ENCODE measurements at regions not wholly inside any gene's neighbourhood (a gene's known extent, or its start where the extent isn't known, plus 50 kb on each side); places are given as distances from the start of the nearest gene placed in this dataset.
"Not testable (repeated sequence)": the region's sequence is repeated elsewhere in the genome, so short reads cannot be mapped to it uniquely, and the experiment has no call there.

GRCh38 chr21:25531538-25532250, 75.6 kb downstream of the MRPL39 start:
- 92 to 93% methylated on average over 12 of the region's 12 CpGs for WGBS, 2 donors
- intact Hi-C loops (cut with DNase I; ENCODE audit: low total_unique reads); DNase-seq (ENCODE audit: low spot score in 2 of 2): not testable (repeated sequence)

DNA sequence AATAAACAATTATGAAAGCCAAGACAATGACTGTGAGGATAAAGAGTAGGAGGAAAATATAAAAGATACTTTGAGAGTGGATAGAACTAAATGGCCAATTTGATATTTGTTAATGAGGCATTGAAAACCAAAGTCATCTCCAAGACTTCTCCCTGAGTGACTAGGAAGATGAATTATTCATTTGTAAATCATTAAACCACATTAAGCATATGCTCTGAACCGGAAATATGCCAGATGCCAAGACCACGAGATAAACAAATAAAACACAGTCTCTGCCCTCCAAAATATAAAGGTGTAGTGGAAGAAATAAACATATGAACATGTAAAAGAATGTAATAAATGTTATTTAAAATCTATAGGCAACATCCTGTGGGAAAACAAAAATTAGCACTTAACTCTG, 78.8 kb downstream of the MRPL39 start:
- no peak overlapping the region for H3K4me3 ChIP-seq (ENCODE audit: low read depth, poor library complexity, severe bottlenecking)
- WGBS, 2 donors, result 44 to 61% methylated on average over 2 of the region's 2 CpGs
- intact Hi-C loops (cut with DNase I; ENCODE audit: low total_unique reads), result no loop called here
- no peak for DNase-seq (ENCODE audit: low spot score in 2 of 2)
- no peak for TF ChIP-seq CTCF (IDR thresholded peaks at IDR 0.05)
- no peak for TF ChIP-seq POLR2A (IDR thresholded peaks at IDR 0.05)

More at GRCh38 chr21:25531538-25532250, 75.6 kb downstream of the MRPL39 start:
- H3K4me3 ChIP-seq (ENCODE audit: low read depth, poor library complexity, severe bottlenecking), result not testable (repeated sequence)

GRCh38 chr21:25518491-25518911, 88.8 kb downstream of the MRPL39 start:
- 79 to 82% methylated on average over 3 of the region's 3 CpGs for WGBS, 2 donors
- intact Hi-C loops (cut with DNase I; ENCODE audit: low total_unique reads), result no loop called here
- no peak for DNase-seq (ENCODE audit: low spot score in 2 of 2)
- H3K4me3 ChIP-seq (ENCODE audit: low read depth, poor library complexity, severe bottlenecking), result no peak overlapping the region
- TF ChIP-seq CTCF (IDR thresholded peaks at IDR 0.05) (no peak), POLR2A (IDR thresholded peaks at IDR 0.05) (no peak)

GRCh38 chr21:25515484-25516405, 91.5 kb downstream of the MRPL39 start:
- no peak for TF ChIP-seq POLR2A (IDR thresholded peaks at IDR 0.05)
- TF ChIP-seq CTCF (IDR thresholded peaks at IDR 0.05), result no peak
- intact Hi-C loops (cut with DNase I; ENCODE audit: low total_unique reads), result no loop called here
- DNase-seq (ENCODE audit: low spot score in 2 of 2), result no peak
- WGBS, 2 donors, result 86 to 91% methylated on average over 3 of the region's 3 CpGs
- H3K4me3 ChIP-seq (ENCODE audit: low read depth, poor library complexity, severe bottlenecking), result no peak overlapping the region

DNA sequence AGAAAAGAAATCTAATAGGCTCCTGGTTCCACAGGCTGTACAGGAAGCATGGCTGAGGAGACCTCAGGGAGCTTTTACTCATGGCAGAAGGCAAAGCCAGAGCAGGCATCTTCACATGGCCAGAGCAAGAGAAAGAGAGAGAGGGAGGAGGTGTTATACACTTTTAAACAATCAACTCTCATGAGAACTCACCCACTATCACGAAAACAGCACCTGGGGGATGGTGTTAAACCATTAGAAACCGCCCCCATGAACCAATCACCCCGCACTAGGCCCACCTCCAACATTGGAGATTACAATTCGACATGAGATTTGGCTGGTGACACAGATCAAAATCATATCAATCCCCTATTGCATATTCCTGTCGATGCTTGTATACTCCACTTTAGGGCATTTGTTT, 93.5 kb downstream of the MRPL39 start:
- H3K4me3 ChIP-seq (ENCODE audit: low read depth, poor library complexity, severe bottlenecking), result no peak overlapping the region
- 74 to 81% methylated on average over 5 of the region's 5 CpGs for WGBS, 2 donors
- TF ChIP-seq POLR2A (IDR thresholded peaks at IDR 0.05), result no peak
- TF ChIP-seq CTCF (IDR thresholded peaks at IDR 0.05), result no peak
- DNase-seq (ENCODE audit: low spot score in 2 of 2), result no peak
- intact Hi-C loops (cut with DNase I; ENCODE audit: low total_unique reads), result no loop called here

Data from lower leg skin (tissue), 4 donors.